Common myeloid progenitor, CD34-positive (primary cell): ENCODE measurements at regions not wholly inside any gene's neighbourhood (a gene's known extent, or its start where the extent isn't known, plus 50 kb on each side); places are given as distances from the start of the nearest gene placed in this dataset.

Source experiments
- CTCF ChIA-PET: fragments of 350-600 bp; sonication (Branson Sonifier 250); formaldehyde crosslinking; loops from one replicate; lab custom pipeline; 2021; ENCODE audit warnings: antibody characterized with exemption; lab: Charles Lee
- POLR2A ChIA-PET: fragments of 350-600 bp; sonication (Branson Sonifier 250); formaldehyde crosslinking; loops from one replicate; lab custom pipeline; 2021; ENCODE audit warnings: antibody characterized with exemption; lab: Charles Lee
- DNase-seq, 3 donors: peaks; one replicate each; pipeline versions ENCODE4 v3.0.0 to v3.0.0-alpha.2; 2013
- H3K27ac ChIP-seq, 2 experiments: 1 replicate in 1 of 2; 2 replicates in 1 of 2; pipeline ENCODE4 v1.7.0; 2013; ENCODE audit warnings: inconsistent platforms in 2 of 2, low read length in 2 of 2, mild to moderate bottlenecking in 2 of 2, low read depth in 1 of 2, moderate library complexity in 1 of 2; ENCODE audit not compliant: severe bottlenecking in 2 of 2, insufficient read depth in 1 of 2, poor library complexity in 1 of 2
- H3K27me3 ChIP-seq, 5 experiments: replicated peaks in 2 of 5; 1 replicate in 3 of 5; 2 replicates in 2 of 5; pipeline versions ENCODE4 v1.6.1 to v1.7.0; 2013; ENCODE audit warnings: low read length in 4 of 5, mild to moderate bottlenecking in 2 of 5, moderate library complexity in 2 of 5, inconsistent platforms in 1 of 5; ENCODE audit not compliant: insufficient read depth in 5 of 5, control insufficient read depth in 4 of 5
- H3K36me3 ChIP-seq, 4 experiments: 1 replicate in 2 of 4; 2 replicates in 2 of 4; pipeline versions ENCODE4 v1.6.1 to v1.7.0; 2013; ENCODE audit warnings: low read length in 3 of 4, control low read depth in 1 of 4, mild to moderate bottlenecking in 1 of 4; ENCODE audit not compliant: control insufficient read depth in 4 of 4, insufficient read depth in 4 of 4
- H3K4me1 ChIP-seq, 4 experiments: 1 replicate in 3 of 4; 2 replicates in 1 of 4; pipeline versions ENCODE4 v1.6.1 to v1.7.1; 2013; ENCODE audit warnings: low read length in 3 of 4, mild to moderate bottlenecking in 3 of 4, control low read depth in 1 of 4, inconsistent platforms in 1 of 4, moderate library complexity in 1 of 4; ENCODE audit not compliant: control insufficient read depth in 4 of 4, insufficient read depth in 4 of 4; ENCODE audit errors: control extremely low read depth in 1 of 4
- H3K4me3 ChIP-seq, 7 experiments: 1 replicate in 4 of 7; 2 replicates in 3 of 7; pipeline versions ENCODE4 v1.5.1 to v1.7.0; 2013; ENCODE audit warnings: mild to moderate bottlenecking in 7 of 7, low read length in 6 of 7, moderate library complexity in 6 of 7, inconsistent platforms in 2 of 7, low read depth in 2 of 7, control low read depth in 1 of 7; ENCODE audit not compliant: insufficient read depth in 4 of 7, control insufficient read depth in 1 of 7; ENCODE audit errors: extremely low read depth in 1 of 7
- H3K9me3 ChIP-seq, 5 experiments: 1 replicate in 4 of 5; 2 replicates in 1 of 5; pipeline versions ENCODE4 v1.6.1 to v1.7.1; 2013; ENCODE audit warnings: low read length in 4 of 5, mild to moderate bottlenecking in 2 of 5, inconsistent platforms in 1 of 5, low read depth in 1 of 5, moderate library complexity in 1 of 5; ENCODE audit not compliant: control insufficient read depth in 4 of 5, insufficient read depth in 2 of 5; ENCODE audit errors: control extremely low read depth in 1 of 5
- WGBS: methylation state at CpG from one replicate; pipeline ENCODE4 v1.1.5; 2013; ENCODE audit not compliant: insufficient coverage; 5-methylcytosine and 5-hydroxymethylcytosine counted together

- Histone ChIP-seq H3K9me3 (no peaks in the 10 kb centered on the region), H3K4me3 (no peak overlapping the region), H3K4me1 (no peaks in the 10 kb centered on the region), H3K27me3 (no peaks in the 10 kb centered on the region), H3K27ac (no peak overlapping the region), H3K36me3 (no peaks in the 10 kb centered on the region)
- WGBS = 100% methylated on average over 1 of the region's 2 CpGs
- ChIA-PET POLR2A (no interaction called here), CTCF (no interaction called here)
- DNase-seq = no peak
Measured at GRCh38 chr3:174532776-174533175, 326.4 kb upstream of the NAALADL2 start.

GRCh38 chr3:174533286-174533685, 325.8 kb upstream of the NAALADL2 start:
- no peak for DNase-seq
- WGBS = 100% methylated on average over 2 of the region's 2 CpGs
- H3K4me1 ChIP-seq = no peaks in the 10 kb centered on the region
- ChIA-PET CTCF (no interaction called here), POLR2A (no interaction called here)
- H3K36me3 ChIP-seq = no peaks in the 10 kb centered on the region
- H3K27ac ChIP-seq = no peak overlapping the region
- H3K9me3 ChIP-seq = no peaks in the 10 kb centered on the region
- no peaks in the 10 kb centered on the region for H3K27me3 ChIP-seq
- H3K4me3 ChIP-seq = no peak overlapping the region

GRCh38 chr3:174536319-174536718, 322.8 kb upstream of the NAALADL2 start:
- no peak overlapping the region for H3K4me3 ChIP-seq
- CTCF ChIA-PET = no interaction called here
- POLR2A ChIA-PET = no interaction called here
- WGBS = 92% methylated on average over 2 of the region's 4 CpGs
- H3K36me3 ChIP-seq = no peaks in the 10 kb centered on the region
- no peak for DNase-seq
- no peak overlapping the region for H3K27ac ChIP-seq
- no peaks in the 10 kb centered on the region for H3K27me3 ChIP-seq
- no peaks in the 10 kb centered on the region for H3K9me3 ChIP-seq
- peaks cover 0 to 2% (median 0%) of the 10 kb centered on the region in 4 experiments for H3K4me1 ChIP-seq

GRCh38 chr3:174538151-174538550, 321.0 kb upstream of the NAALADL2 start:
- H3K4me1 ChIP-seq = peaks cover 0 to 2% (median 0%) of the 10 kb centered on the region in 4 experiments
- no peak overlapping the region for H3K4me3 ChIP-seq
- DNase-seq = no peak
- 100% methylated on average over 2 of the region's 3 CpGs for WGBS
- ChIA-PET CTCF (no interaction called here), POLR2A (no interaction called here)
- H3K27ac ChIP-seq = no peak overlapping the region
- H3K27me3 ChIP-seq = no peaks in the 10 kb centered on the region
- no peaks in the 10 kb centered on the region for H3K36me3 ChIP-seq
- no peaks in the 10 kb centered on the region for H3K9me3 ChIP-seq

- Histone ChIP-seq H3K4me1 (peaks cover 0 to 2% (median 0%) of the 10 kb centered on the region in 4 experiments), H3K9me3 (no peaks in the 10 kb centered on the region), H3K27ac (no peak overlapping the region), H3K27me3 (no peaks in the 10 kb centered on the region), H3K4me3 (no peak overlapping the region), H3K36me3 (no peaks in the 10 kb centered on the region)
- ChIA-PET CTCF (interaction anchor here (0.6 kb wide), 1 partner anchor 1745 kb away, joined by 3 read pairs; no protein-coding TSS in a partner anchor), POLR2A (no interaction called here)
- peak in 2 of 3 donors; percentile 5 to 26 for DNase-seq
- 55% methylated on average over 1 of the region's 3 CpGs for WGBS
Measured at GRCh38 chr3:174540116-174540908, 318.8 kb upstream of the NAALADL2 start.

GRCh38 chr3:174541708-174542315, 317.3 kb upstream of the NAALADL2 start:
- no peak for DNase-seq
- WGBS = no CpG with 5 or more reads among the region's 2 CpGs
- Histone ChIP-seq H3K36me3 (no peaks in the 10 kb centered on the region), H3K27ac (no peak overlapping the region), H3K4me3 (no peak overlapping the region), H3K9me3 (no peaks in the 10 kb centered on the region), H3K27me3 (no peaks in the 10 kb centered on the region), H3K4me1 (peaks cover 0 to 2% (median 0%) of the 10 kb centered on the region in 4 experiments)
- POLR2A ChIA-PET = no interaction called here
- CTCF ChIA-PET = no interaction called here

GRCh38 chr3:174547801-174548435, 311.2 kb upstream of the NAALADL2 start:
- no peaks in the 10 kb centered on the region for H3K27me3 ChIP-seq
- WGBS = no CpG with 5 or more reads among the region's 2 CpGs

More at GRCh38 chr3:174547801-174548435, 311.2 kb upstream of the NAALADL2 start:
- POLR2A ChIA-PET = no interaction called here
- H3K9me3 ChIP-seq = no peaks in the 10 kb centered on the region
- no peaks in the 10 kb centered on the region for H3K36me3 ChIP-seq
- H3K4me3 ChIP-seq = no peak overlapping the region
- DNase-seq = peak in 1 of 3 donors; percentile 1
- CTCF ChIA-PET = interaction anchor here (1.9 kb wide), 1 partner anchor 9 kb away, joined by 4 read pairs; no protein-coding TSS in a partner anchor
- no peak overlapping the region for H3K27ac ChIP-seq
- H3K4me1 ChIP-seq = peaks cover 0 to 7% (median 5%) of the 10 kb centered on the region in 4 experiments
